GM12878 (cell line): ENCODE measurements at regions not wholly inside any gene's neighbourhood (a gene's known extent, or its start where the extent isn't known, plus 50 kb on each side); places are given as distances from the start of the nearest gene placed in this dataset.
"Not testable (repeated sequence)": the region's sequence is repeated elsewhere in the genome, so short reads cannot be mapped to it uniquely, and the experiment has no call there.

Experiments used
- ATAC-seq: fragments of 200-7000 bp; cut with Tn5 transposase; 3 replicates; pipeline ENCODE4 v1.9.1; 2020; ENCODE audit warnings: mild to moderate bottlenecking, moderate library complexity
- BruUV-seq: library from RNA; stranded (reverse); fragments of 400-500 nt; replicated peaks from 2 replicates; lab custom pipeline; 2021; lab: Mats Ljungman, UMichigan
- CTCF ChIA-PET: fragments of 300-600 bp; sonication (Branson Sonifier 250); formaldehyde crosslinking; extraction: SDS; loops from one replicate; lab custom pipeline; 2021; ENCODE audit warnings: inconsistent platforms; lab: Yijun Ruan, JAX
- POLR2A ChIA-PET: fragments of 350-600 bp; formaldehyde crosslinking; extraction: SDS; loops from one replicate; lab custom pipeline; 2021; ENCODE audit warnings: inconsistent platforms; lab: Charles Lee
- RAD21 ChIA-PET: fragments of 300-600 bp; sonication (Branson Sonifier 250); formaldehyde crosslinking; loops from one replicate; lab custom pipeline; 2023; ENCODE audit warnings: antibody characterized with exemption; ENCODE audit not compliant: unreplicated experiment; lab: Charles Lee
- SMC1A ChIA-PET: fragments of 300-600 bp; sonication (Branson Sonifier 250); formaldehyde crosslinking; loops from one replicate; lab custom pipeline; 2023; ENCODE audit not compliant: unreplicated experiment, uncharacterized antibody; lab: Charles Lee
- DNase-seq: peaks from one replicate; pipeline ENCODE4 v3.0.0-alpha.2; 2011; ENCODE audit warnings: low read depth, low spot score
- FAIRE-seq: peaks from 3 replicates; lab custom pipeline; 2011; peaks lifted over from hg19 to GRCh38; lab: Jason Lieb, UNC
- H2AFZ ChIP-seq: 2 replicates; pipeline ENCODE4 v1.6.0; 2011; ENCODE audit warnings: low read depth, low read length, control low read depth; ENCODE audit not compliant: control insufficient read depth
- H3K27ac ChIP-seq: 2 replicates; pipeline ENCODE4 v1.5.1; 2011; ENCODE audit warnings: control low read depth; ENCODE audit not compliant: control insufficient read depth, insufficient read depth
- H3K27me3 ChIP-seq, 2 experiments: replicated peaks in 1 of 2; 2 replicates each; pipeline versions ENCODE4 v1.6.0 to v1.6.1; 2011; ENCODE audit warnings: low read length in 1 of 2; ENCODE audit not compliant: control insufficient read depth in 2 of 2, insufficient read depth in 2 of 2
- H3K36me3 ChIP-seq, 2 experiments: 2 replicates each; pipeline ENCODE4 v1.5.1; 2011; ENCODE audit warnings: low read length in 1 of 2; ENCODE audit not compliant: control insufficient read depth in 2 of 2, insufficient read depth in 2 of 2
- H3K4me1 ChIP-seq: 2 replicates; pipeline ENCODE4 v1.6.1; 2011; ENCODE audit warnings: mild to moderate bottlenecking, low read length, moderate library complexity, mixed read lengths; ENCODE audit not compliant: control insufficient read depth, insufficient read depth
- H3K4me2 ChIP-seq: 2 replicates; pipeline ENCODE4 v1.6.0; 2011; ENCODE audit warnings: control low read depth; ENCODE audit not compliant: control insufficient read depth, insufficient read depth
- H3K4me3 ChIP-seq: fragments of 200-600 bp; sonication (generic); 2 replicates; pipeline ENCODE4 v1.5.1; 2016
- H3K79me2 ChIP-seq: 2 replicates; pipeline ENCODE4 v1.6.0; 2011; ENCODE audit warnings: low read length; ENCODE audit not compliant: control insufficient read depth, insufficient read depth
- H3K9ac ChIP-seq: 2 replicates; pipeline ENCODE4 v1.8.0; 2011; ENCODE audit warnings: low read length, control low read depth, mixed read lengths; ENCODE audit not compliant: control insufficient read depth, insufficient read depth
- H3K9me3 ChIP-seq: replicated peaks from 3 replicates; pipeline ENCODE4 v1.5.1; 2011; ENCODE audit warnings: mild to moderate bottlenecking, low read length; ENCODE audit not compliant: control insufficient read depth, insufficient read depth
- H4K20me1 ChIP-seq: 2 replicates; pipeline ENCODE4 v1.6.0; 2011; ENCODE audit not compliant: control insufficient read depth, insufficient read depth
- EED ChIP-seq: sonication (generic); IDR thresholded peaks from 2 replicates; pipeline ENCODE4 v1.6.1; 2016; ENCODE audit warnings: antibody characterized with exemption, low read depth
- HSF1 ChIP-seq: fragments of 150-350 bp; IDR thresholded peaks from 2 replicates; pipeline ENCODE4 v1.6.1; 2014; ENCODE audit warnings: mild to moderate bottlenecking, low read depth, low read length
- KAT2A ChIP-seq: conservative IDR thresholded peaks from 2 replicates; pipeline ENCODE4 v1.6.1; 2011; ENCODE audit warnings: low read depth, low read length; ENCODE audit not compliant: control insufficient read depth
- NKRF ChIP-seq: fragments of 450-650 bp; conservative IDR thresholded peaks from 2 replicates; pipeline ENCODE4 v1.6.1; 2017; ENCODE audit warnings: mild to moderate bottlenecking, moderate library complexity
- PML ChIP-seq: IDR thresholded peaks from 2 replicates; pipeline ENCODE4 v1.6.1; 2012; ENCODE audit warnings: low read length, inconsistent platforms
- PRDM15 ChIP-seq: fragments of 450-650 bp; formaldehyde crosslinking; IDR thresholded peaks from 2 replicates; pipeline ENCODE4 v1.4.0; 2020; ENCODE audit warnings: mild to moderate bottlenecking, moderate library complexity
- TBL1XR1 ChIP-seq: IDR thresholded peaks from 2 replicates; pipeline ENCODE4 v1.6.1; 2012; ENCODE audit warnings: low read depth, low read length, improper control_type of control experiment
- YBX1 ChIP-seq: fragments of 450-650 bp; IDR thresholded peaks from 2 replicates; pipeline ENCODE4 v1.6.1; 2016; ENCODE audit warnings: antibody characterized with exemption
- ZZZ3 ChIP-seq: IDR thresholded peaks from 2 replicates; pipeline ENCODE4 v1.6.1; 2011; ENCODE audit warnings: low read depth; ENCODE audit not compliant: control insufficient read depth, insufficient read length
- WGBS: methylation state at CpG from one replicate; pipeline ENCODE4 v1.1.6; 2016; ENCODE audit warnings: low lambda C conversion rate; ENCODE audit not compliant: insufficient replicate concordance, insufficient coverage; ENCODE audit errors: missing lambda C conversion rate; 5-methylcytosine and 5-hydroxymethylcytosine counted together
- in situ Hi-C: fragments of 300-500 bp; cut with MboI; formaldehyde crosslinking; loops from 9 replicates; pipeline ENCODE4 v1.14.3; 2018; ENCODE audit warnings: mixed read lengths
- intact Hi-C: fragments of 100-400 bp; cut with micrococcal nuclease; formaldehyde crosslinking; loops from one replicate; pipeline ENCODE4 v1.14.2; 2022; ENCODE audit not compliant: unreplicated experiment

GRCh38 chr6:169856442-169857342, 105.3 kb downstream of the ERMARD start:
- POLR2A ChIA-PET, H3K27me3 ChIP-seq, H3K27ac ChIP-seq, CTCF ChIA-PET, SMC1A ChIA-PET, H3K4me2 ChIP-seq, H3K79me2 ChIP-seq, H3K4me3 ChIP-seq, intact Hi-C loops, RAD21 ChIA-PET, FAIRE-seq, H3K4me1 ChIP-seq, H3K9ac ChIP-seq, H2AFZ ChIP-seq, BruUV-seq, H3K9me3 ChIP-seq, H4K20me1 ChIP-seq, in situ Hi-C loops, ATAC-seq, DNase-seq, H3K36me3 ChIP-seq: not testable (repeated sequence)
- WGBS: 58% methylated on average over 47 of the region's 49 CpGs

- no peaks in the 10 kb centered on the region for H3K4me1 ChIP-seq
- H3K9me3 ChIP-seq: no peaks in the 10 kb centered on the region; the same call in 2 of the 3 replicates
- no peaks in the 10 kb centered on the region for H3K36me3 ChIP-seq
- H3K9ac ChIP-seq: no peak overlapping the region
- H3K27ac ChIP-seq: no peak overlapping the region
- POLR2A ChIA-PET: no interaction called here
- in situ Hi-C loops: no loop called here
- ATAC-seq: no peak
- no peak for DNase-seq
- RAD21 ChIA-PET: no interaction called here
- H2AFZ ChIP-seq: no peak overlapping the region
- no peak overlapping the region for H3K4me2 ChIP-seq
- H3K27me3 ChIP-seq: no peaks in the 10 kb centered on the region
- no peak for FAIRE-seq
- H3K4me3 ChIP-seq: no peak overlapping the region
- no peaks in the 10 kb centered on the region for H3K79me2 ChIP-seq
- WGBS: 17% methylated on average over 4 of the region's 4 CpGs
- BruUV-seq: no TSS peak
- H4K20me1 ChIP-seq: no peaks in the 10 kb centered on the region
- SMC1A ChIA-PET: no interaction called here
- CTCF ChIA-PET: no interaction called here
- intact Hi-C loops: no loop called here
- TF ChIP-seq ZZZ3 (no peak), PML (no peak), KAT2A (no peak), EED (no peak), TBL1XR1 (no peak), PRDM15 (no peak), HSF1 (no peak), YBX1 (no peak), NKRF (no peak)
These were observed 103.4 kb downstream of the ERMARD start for GRCh38 chr6:169854813-169855212.
